VCaP (cell line): ENCODE measurements at regions not wholly inside any gene's neighbourhood (a gene's known extent, or its start where the extent isn't known, plus 50 kb on each side); places are given as distances from the start of the nearest gene placed in this dataset.

ENCODE experiments used
- H3K27ac ChIP-seq: fragments of 450-650 bp; 2 replicates; pipeline ENCODE4 v1.5.1; 2017
- CTCF ChIP-seq: fragments of 450-650 bp; conservative IDR thresholded peaks from 2 replicates; pipeline ENCODE4 v1.5.1; 2017; ENCODE audit warnings: mild to moderate bottlenecking, moderate library complexity

GRCh38 chr4:38230121-38230801, 270.1 kb downstream of the PTTG2 start:
- H3K27ac ChIP-seq: peak overlapping the region; percentile 75
- no peak for TF ChIP-seq CTCF

GRCh38 chr4:38230821-38231563, 270.8 kb downstream of the PTTG2 start:
- TF ChIP-seq CTCF: no peak
- H3K27ac ChIP-seq: peak overlapping the region; percentile 75

- no peak for TF ChIP-seq CTCF
- H3K27ac ChIP-seq: peak overlapping the region; percentile 75; the same call in 1 of the 2 replicates
These were observed 271.4 kb downstream of the PTTG2 start for GRCh38 chr4:38231626-38232025.

GRCh38 chr4:38232741-38233140, 272.5 kb downstream of the PTTG2 start:
- no peak for TF ChIP-seq CTCF
- H3K27ac ChIP-seq: no peak overlapping the region

GRCh38 chr4:38233727-38234480, 273.7 kb downstream of the PTTG2 start:
- H3K27ac ChIP-seq: no peak overlapping the region
- no peak for TF ChIP-seq CTCF

GRCh38 chr4:38235354-38235753, 275.2 kb downstream of the PTTG2 start:
- no peak for TF ChIP-seq CTCF
- H3K27ac ChIP-seq: no peak overlapping the region

- TF ChIP-seq CTCF: no peak
- H3K27ac ChIP-seq: no peak overlapping the region
These were observed 275.8 kb downstream of the PTTG2 start for GRCh38 chr4:38236003-38236402.
